OCI-M2 (cell line): ENCODE measurements at regions not wholly inside any gene's neighbourhood (a gene's known extent, or its start where the extent isn't known, plus 50 kb on each side); places are given as distances from the start of the nearest gene placed in this dataset.
"Not testable (repeated sequence)": the region's sequence is repeated elsewhere in the genome, so short reads cannot be mapped to it uniquely, and the experiment has no call there.

Experiments
- DNase-seq: peaks from one replicate; lab custom pipeline; 2025; ENCODE audit not compliant: unreplicated experiment; lab: John Stamatoyannopoulos, UW

- no peak for DNase-seq
Measured at GRCh38 chr4:160562661-160563060, 1459.8 kb downstream of the RAPGEF2 start.

- no peak for DNase-seq
Measured at GRCh38 chr4:160563552-160564282, 1460.8 kb downstream of the RAPGEF2 start.

- DNase-seq, result no peak
Measured at GRCh38 chr4:160567634-160568033, 1464.8 kb downstream of the RAPGEF2 start.

- DNase-seq, result no peak
Measured at GRCh38 chr4:160570271-160570670, 1467.4 kb downstream of the RAPGEF2 start.

GRCh38 chr4:160574272-160574671 lies 1471.4 kb downstream of the RAPGEF2 start:
- DNase-seq, result not testable (repeated sequence)

- no peak for DNase-seq
Measured at GRCh38 chr4:160580581-160580980, 1477.7 kb downstream of the RAPGEF2 start.

GRCh38 chr4:160592258-160592657 lies 1489.4 kb downstream of the RAPGEF2 start:
- no peak for DNase-seq

- no peak for DNase-seq
Measured at GRCh38 chr4:160595646-160596045, 1492.8 kb downstream of the RAPGEF2 start.

- no peak for DNase-seq
Measured at GRCh38 chr4:160604541-160604940, 1501.7 kb downstream of the RAPGEF2 start.

GRCh38 chr4:160611181-160611580 lies 1508.3 kb downstream of the RAPGEF2 start:
- no peak for DNase-seq

- DNase-seq, result no peak
Measured at GRCh38 chr4:160631044-160631443, 1528.2 kb downstream of the RAPGEF2 start.

GRCh38 chr4:160652790-160653189 lies 1511.0 kb downstream of the FSTL5 start:
- DNase-seq, result no peak

GRCh38 chr4:160675550-160675949 lies 1488.2 kb downstream of the FSTL5 start:
- DNase-seq, result no peak

GRCh38 chr4:160685729-160686128 lies 1478.1 kb downstream of the FSTL5 start:
- no peak for DNase-seq

- DNase-seq, result no peak
Measured at GRCh38 chr4:160701671-160702070, 1462.1 kb downstream of the FSTL5 start.

GRCh38 chr4:160709026-160709425 lies 1454.8 kb downstream of the FSTL5 start:
- no peak for DNase-seq

- no peak for DNase-seq
Measured at GRCh38 chr4:160709546-160709945, 1454.3 kb downstream of the FSTL5 start.

- DNase-seq, result no peak
Measured at GRCh38 chr4:160716551-160716950, 1447.2 kb downstream of the FSTL5 start.

GRCh38 chr4:160717848-160718247 lies 1446.0 kb downstream of the FSTL5 start:
- no peak for DNase-seq

GRCh38 chr4:160724063-160724462 lies 1439.7 kb downstream of the FSTL5 start:
- no peak for DNase-seq

GRCh38 chr4:160745126-160745525 lies 1418.7 kb downstream of the FSTL5 start:
- no peak for DNase-seq

GRCh38 chr4:160746585-160746984 lies 1417.2 kb downstream of the FSTL5 start:
- not testable (repeated sequence) for DNase-seq

- no peak for DNase-seq
Measured at GRCh38 chr4:160772668-160773067, 1391.1 kb downstream of the FSTL5 start.
